ENCODE measurements at regions not wholly inside any gene's neighbourhood (a gene's known extent, or its start where the extent isn't known, plus 50 kb on each side); places are given as distances from the start of the nearest gene placed in this dataset.

DNA sequence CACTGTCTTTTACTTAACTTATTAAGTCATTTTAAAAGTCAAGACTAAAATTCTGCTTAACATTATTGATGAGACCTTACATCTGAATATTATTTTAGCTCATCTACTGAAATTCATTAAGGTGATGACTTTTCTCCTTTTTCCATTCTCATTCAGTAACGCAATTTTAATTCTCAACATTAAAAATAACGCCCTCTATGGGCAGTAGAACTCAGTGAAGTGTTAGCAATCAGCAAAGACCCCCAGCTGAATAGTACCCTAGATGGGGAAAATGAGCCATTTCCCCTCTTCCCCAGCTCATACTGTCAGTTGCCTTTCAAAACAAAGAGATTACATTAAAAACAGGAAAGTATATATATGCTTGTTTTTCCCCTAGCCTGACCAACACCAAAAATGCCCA is 203.3 kb downstream of the NR4A2 start:
- no peak overlapping the region for H3K27ac Mint-ChIP-seq
- H3K4me1 Mint-ChIP-seq = peaks cover 15% of the 10 kb centered on the region
- peak; percentile 46 for ATAC-seq
- DNase-seq (ENCODE audit: low spot score) = no peak
- H3K27me3 Mint-ChIP-seq (ENCODE audit: low read depth) = no peaks in the 10 kb centered on the region
- H3K36me3 Mint-ChIP-seq = 0 out of 2 replicates have a peak, but pooled peaks cover 6% of the 10 kb centered on the region
- peaks cover 11% of the 10 kb centered on the region for H3K9me3 Mint-ChIP-seq
- POLR2A ChIA-PET = no interaction called here
- no peak overlapping the region for H3K4me3 Mint-ChIP-seq
- TF ChIP-seq FOXK1 (CRISPR knock-in tag; IDR thresholded peaks at IDR 0.05) (no peak), RELA (CRISPR knock-in tag; IDR thresholded peaks at IDR 0.05; ENCODE audit: borderline replicate concordance) (no peak), MLX (CRISPR knock-in tag; IDR thresholded peaks at IDR 0.05) (no peak), JUN (CRISPR knock-in tag; IDR thresholded peaks at IDR 0.05) (no peak), IRF1 (CRISPR knock-in tag; IDR thresholded peaks at IDR 0.05) (no peak), ARID4B (CRISPR knock-in tag; IDR thresholded peaks at IDR 0.05; ENCODE audit: borderline replicate concordance) (no peak), E2F5 (CRISPR knock-in tag; IDR thresholded peaks at IDR 0.05) (no peak)
- TF ChIP-seq, protein P1, sequence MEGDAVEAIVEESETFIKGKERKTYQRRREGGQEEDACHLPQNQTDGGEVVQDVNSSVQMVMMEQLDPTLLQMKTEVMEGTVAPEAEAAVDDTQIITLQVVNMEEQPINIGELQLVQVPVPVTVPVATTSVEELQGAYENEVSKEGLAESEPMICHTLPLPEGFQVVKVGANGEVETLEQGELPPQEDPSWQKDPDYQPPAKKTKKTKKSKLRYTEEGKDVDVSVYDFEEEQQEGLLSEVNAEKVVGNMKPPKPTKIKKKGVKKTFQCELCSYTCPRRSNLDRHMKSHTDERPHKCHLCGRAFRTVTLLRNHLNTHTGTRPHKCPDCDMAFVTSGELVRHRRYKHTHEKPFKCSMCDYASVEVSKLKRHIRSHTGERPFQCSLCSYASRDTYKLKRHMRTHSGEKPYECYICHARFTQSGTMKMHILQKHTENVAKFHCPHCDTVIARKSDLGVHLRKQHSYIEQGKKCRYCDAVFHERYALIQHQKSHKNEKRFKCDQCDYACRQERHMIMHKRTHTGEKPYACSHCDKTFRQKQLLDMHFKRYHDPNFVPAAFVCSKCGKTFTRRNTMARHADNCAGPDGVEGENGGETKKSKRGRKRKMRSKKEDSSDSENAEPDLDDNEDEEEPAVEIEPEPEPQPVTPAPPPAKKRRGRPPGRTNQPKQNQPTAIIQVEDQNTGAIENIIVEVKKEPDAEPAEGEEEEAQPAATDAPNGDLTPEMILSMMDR (IDR thresholded peaks at IDR 0.05) = no peak
- TF ChIP-seq, protein P2, sequence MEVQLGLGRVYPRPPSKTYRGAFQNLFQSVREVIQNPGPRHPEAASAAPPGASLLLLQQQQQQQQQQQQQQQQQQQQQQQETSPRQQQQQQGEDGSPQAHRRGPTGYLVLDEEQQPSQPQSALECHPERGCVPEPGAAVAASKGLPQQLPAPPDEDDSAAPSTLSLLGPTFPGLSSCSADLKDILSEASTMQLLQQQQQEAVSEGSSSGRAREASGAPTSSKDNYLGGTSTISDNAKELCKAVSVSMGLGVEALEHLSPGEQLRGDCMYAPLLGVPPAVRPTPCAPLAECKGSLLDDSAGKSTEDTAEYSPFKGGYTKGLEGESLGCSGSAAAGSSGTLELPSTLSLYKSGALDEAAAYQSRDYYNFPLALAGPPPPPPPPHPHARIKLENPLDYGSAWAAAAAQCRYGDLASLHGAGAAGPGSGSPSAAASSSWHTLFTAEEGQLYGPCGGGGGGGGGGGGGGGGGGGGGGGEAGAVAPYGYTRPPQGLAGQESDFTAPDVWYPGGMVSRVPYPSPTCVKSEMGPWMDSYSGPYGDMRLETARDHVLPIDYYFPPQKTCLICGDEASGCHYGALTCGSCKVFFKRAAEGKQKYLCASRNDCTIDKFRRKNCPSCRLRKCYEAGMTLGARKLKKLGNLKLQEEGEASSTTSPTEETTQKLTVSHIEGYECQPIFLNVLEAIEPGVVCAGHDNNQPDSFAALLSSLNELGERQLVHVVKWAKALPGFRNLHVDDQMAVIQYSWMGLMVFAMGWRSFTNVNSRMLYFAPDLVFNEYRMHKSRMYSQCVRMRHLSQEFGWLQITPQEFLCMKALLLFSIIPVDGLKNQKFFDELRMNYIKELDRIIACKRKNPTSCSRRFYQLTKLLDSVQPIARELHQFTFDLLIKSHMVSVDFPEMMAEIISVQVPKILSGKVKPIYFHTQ (CRISPR knock-in tag; IDR thresholded peaks at IDR 0.05) = no peak
- TF ChIP-seq, protein P3, sequence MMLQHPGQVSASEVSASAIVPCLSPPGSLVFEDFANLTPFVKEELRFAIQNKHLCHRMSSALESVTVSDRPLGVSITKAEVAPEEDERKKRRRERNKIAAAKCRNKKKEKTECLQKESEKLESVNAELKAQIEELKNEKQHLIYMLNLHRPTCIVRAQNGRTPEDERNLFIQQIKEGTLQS (CRISPR knock-in tag; conservative IDR thresholded peaks at IDR 0.05) = no peak
- TF ChIP-seq, protein P4, sequence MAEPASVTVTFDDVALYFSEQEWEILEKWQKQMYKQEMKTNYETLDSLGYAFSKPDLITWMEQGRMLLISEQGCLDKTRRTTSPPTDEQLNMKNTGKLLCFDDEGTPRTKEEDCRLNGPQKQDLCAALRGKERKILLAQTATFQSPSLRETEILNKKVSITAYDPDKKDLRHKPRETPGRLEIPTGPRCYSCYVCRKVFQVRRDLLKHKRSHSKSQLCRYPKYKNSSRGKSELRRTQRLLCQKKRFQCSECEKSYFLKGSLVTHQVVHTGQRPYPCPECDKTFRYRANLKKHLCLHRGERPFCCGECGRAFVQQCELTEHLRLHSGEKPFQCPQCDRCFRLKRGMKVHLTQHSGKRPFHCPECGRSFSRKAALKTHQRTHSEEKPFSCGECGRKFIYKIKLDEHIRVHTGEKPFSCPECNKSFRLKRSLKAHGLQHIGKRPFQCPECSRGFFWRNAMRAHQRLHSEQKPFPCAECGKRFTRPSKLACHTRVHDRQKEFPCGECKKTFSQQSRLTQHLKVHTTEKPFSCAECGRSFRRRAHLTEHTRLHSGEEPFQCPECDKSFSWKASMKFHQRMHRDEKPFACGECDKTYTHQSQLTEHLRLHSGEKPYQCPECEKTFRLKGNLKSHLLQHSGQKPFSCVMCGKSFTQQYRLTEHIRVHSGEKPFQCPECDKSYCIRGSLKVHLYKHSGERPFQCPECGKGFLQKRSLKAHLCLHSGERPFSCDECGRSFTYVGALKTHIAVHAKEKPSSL (CRISPR knock-in tag; conservative IDR thresholded peaks at IDR 0.05) = no peak
- TF ChIP-seq, protein P5, sequence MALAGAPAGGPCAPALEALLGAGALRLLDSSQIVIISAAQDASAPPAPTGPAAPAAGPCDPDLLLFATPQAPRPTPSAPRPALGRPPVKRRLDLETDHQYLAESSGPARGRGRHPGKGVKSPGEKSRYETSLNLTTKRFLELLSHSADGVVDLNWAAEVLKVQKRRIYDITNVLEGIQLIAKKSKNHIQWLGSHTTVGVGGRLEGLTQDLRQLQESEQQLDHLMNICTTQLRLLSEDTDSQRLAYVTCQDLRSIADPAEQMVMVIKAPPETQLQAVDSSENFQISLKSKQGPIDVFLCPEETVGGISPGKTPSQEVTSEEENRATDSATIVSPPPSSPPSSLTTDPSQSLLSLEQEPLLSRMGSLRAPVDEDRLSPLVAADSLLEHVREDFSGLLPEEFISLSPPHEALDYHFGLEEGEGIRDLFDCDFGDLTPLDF (CRISPR knock-in tag; IDR thresholded peaks at IDR 0.05) = no peak
- CTCF ChIA-PET = interaction anchor here (0.8 to 1.5 kb wide), 2 partner anchors 12 to 18 kb away, joined by 3 to 5 read pairs; no protein-coding TSS in a partner anchor
